HG03439 (cell line): ENCODE measurements at regions not wholly inside any gene's neighbourhood (a gene's known extent, or its start where the extent isn't known, plus 50 kb on each side); places are given as distances from the start of the nearest gene placed in this dataset.

Source experiments
- ATAC-seq: cut with Tn5 transposase; IDR thresholded peaks from one replicate; pipeline ENCODE4 v1.9.1; 2021; ENCODE audit warnings: mild to moderate bottlenecking, moderate library complexity; ENCODE audit not compliant: unreplicated experiment

DNA sequence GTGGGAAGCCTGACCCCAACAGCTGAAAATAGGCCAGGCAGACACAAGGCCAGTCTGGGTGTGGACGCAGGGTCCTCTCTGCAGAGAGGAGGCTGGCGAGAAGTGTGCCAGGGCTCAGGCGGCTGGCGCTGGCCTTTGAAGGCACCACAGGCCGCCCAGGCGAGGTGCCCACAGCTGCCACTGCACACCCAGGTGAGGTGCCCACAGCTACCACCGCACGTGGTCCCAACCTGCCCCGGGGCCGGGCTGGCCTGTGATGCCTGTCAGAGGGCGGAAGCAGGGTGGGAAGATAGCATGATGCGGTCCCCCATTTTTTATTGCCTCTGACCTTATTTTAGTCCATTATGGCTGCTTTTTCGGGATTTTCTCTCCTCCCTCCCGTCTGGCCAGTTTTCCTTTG is 1303.9 kb downstream of the BRD1 start:
- no peak for ATAC-seq

DNA sequence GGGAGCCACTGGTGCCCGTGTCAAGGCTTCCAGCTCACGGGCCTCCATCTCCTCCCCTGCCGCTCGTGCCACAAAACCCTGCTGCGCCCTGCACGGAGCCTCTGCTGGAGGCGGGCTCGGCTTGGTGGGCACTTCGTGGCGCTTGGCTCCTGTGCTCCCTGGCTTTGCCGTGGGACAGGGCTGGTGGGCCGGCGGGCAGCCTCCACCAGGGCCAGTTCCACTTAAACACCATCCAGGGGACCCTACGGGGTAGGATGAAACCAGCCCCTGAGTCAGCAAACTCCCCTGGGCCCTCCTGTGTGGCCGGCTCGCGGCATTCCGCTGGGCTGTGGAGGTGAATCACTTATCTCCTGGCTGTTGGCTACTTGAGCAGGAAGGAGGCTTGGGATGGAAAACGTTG is 1304.6 kb downstream of the BRD1 start:
- no peak for ATAC-seq

DNA sequence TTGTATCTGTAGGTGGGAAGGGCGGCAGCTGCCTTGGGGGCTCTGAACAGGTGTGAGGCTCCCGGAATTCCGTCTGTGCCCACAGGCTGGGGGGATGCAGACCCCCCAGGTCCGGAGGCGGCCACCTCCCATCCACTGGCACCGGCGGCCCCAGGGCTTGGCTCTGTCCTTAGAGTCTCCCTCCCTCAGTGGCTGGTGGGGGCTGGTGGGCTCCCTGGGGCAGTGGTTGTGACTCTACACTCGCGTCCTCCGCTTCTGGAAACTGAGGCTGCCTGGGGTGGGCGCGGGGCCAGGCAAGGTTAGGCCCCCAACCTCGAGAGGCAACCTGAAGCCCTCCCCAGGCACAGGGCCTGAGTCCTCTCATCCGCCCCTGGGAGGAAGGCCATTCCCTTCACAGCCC is 1305.4 kb downstream of the BRD1 start:
- no peak for ATAC-seq

DNA sequence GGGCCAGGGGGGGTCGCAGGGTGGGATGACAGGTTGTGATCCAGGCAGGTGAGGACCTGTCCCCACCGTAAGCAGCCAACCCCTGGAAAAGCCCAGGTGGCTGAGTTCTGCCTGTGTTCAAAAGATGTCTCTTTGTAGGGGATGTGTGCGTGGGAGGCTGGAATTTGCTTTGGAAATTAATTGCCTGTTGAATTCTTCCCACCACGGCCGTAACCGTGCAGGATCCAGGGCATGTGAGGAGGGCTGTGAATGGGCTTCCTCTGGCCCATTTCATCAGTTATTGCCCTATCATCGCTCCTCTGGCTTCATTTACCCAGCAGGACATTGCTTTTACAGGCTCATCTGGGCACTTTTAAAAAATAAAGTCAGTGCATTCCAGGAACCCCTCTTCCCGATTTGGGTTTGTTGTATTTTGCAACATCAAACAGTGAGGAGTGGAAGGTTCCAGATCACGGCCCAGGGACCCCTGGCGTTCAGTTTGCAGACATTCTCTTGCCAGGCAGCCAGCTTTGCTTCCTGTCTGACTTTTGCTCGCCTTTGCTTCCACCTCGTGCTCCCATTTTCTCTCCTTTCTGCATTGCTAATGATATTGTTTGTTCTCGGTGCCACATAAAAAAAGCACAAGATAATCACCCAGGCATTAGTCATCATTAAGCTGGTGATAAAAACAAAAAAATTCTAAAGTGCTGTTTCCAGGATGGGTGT is 1306.6 kb downstream of the BRD1 start:
- ATAC-seq, result no peak

DNA sequence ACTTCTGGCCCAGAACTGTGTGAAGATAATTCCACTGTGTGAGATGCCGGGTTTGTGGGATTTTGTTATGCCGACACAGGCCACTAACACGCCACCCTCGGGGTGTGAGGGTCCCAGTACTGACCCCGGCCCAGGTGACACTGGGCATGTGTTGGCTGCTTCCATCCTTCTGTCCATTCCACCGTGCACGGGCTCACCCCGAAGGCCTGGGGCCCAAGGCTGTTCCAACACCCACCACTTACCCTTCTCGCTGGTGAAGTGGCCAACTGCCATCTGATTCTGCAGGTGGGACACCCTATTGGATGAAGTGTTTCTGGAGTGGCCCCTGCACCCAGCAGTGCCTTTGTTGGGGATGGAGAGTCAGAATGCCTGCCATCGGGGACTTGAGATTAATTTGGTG is 1307.5 kb downstream of the BRD1 start:
- no peak for ATAC-seq

DNA sequence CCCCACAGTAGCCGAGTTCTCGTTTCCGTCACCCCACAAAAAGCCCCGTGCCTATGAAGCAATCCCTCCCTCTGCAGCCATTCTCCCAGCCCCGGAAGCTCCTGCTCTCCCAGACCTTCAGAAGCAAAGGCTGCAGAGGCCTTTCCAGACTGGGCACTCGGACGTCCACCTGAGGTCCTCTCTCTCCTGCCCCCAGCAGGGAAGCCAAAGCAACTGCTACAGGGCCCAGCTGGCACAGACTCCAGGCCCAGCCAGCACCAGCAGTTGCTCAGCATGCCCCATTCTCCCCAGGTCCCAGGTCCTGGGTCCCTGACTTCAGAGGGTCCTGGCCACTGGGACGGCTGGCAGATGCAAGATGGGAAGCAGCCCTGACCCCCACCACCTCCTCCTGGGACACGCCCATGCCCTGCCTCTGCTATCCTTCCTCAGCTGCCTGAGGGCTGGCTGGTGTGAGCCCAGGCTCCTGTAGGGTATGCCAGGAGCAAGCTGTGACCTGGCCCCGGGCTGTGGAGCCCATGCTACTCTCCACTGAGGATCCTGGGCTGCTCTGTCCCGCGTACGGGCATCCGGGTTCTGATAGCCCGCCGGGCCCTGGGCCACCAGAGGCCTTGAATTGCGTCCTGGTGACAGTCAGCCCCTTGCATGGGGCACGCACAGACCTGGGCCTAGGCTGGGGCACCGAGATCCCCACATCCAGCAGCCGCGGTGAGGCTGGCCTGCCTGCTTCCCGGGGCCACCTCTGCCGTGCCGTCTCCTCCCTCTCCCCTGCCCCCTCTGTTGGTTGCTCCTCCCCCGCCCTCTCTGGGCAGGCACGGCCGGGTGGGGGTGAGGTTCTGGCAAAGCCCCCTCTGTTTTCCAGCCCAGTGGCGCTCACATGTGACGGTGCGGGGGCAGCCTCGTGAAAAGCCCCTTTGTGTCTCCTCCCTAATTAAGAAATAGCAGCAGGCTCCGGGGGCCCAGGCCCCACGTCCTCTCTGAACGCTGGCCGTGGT is 1310.3 kb downstream of the BRD1 start:
- ATAC-seq, result no peak

DNA sequence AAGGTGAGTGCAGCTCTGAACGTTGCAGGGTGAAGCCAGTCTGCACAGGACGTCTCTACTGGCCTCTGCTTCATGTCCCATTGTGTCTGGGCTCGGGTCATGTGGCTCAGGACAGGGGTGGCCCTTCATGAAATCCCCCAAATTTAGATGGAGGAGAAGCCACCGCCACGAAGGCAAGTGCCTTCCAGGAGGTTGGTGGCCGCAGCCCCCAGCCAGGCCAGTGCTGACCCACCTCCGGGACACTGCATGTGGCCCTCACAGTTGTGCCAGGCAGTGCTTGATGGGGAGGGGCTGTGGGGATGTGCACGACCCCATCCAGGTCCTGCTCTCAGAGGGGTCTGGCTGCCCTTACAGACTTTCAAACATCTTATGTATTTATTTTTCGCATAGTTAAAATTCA is 1311.1 kb downstream of the BRD1 start:
- no peak for ATAC-seq

DNA sequence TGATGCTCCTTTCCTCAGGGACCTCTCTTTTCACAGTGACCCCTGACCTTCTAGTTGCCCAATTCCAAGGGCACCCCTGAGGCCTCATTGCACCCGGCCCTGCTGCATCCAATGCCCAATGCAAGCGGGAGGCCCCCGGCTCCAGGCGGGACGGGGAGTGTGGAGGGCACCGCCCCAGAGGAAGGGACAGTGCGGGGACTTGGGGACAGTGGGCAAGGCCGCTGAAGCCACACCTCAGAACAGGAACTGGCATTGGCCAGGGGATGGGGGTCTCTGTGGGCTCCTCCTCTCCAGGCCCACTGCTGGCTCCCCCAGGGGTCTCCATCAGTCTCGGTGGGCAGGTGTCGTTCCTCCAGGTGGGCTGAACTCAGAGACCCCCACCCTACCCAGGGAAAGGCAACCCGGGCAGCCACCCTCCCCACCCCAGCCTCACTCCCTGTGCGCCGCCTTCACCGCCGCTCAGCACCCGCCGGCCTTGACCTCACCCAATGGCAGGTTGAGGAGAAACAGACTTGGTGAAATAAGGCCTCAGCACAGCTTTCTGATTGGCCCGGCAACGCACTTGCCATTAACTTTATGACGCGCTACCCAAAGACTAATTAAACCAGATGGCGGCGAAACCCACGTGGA is 1312.0 kb downstream of the BRD1 start:
- ATAC-seq, result no peak

DNA sequence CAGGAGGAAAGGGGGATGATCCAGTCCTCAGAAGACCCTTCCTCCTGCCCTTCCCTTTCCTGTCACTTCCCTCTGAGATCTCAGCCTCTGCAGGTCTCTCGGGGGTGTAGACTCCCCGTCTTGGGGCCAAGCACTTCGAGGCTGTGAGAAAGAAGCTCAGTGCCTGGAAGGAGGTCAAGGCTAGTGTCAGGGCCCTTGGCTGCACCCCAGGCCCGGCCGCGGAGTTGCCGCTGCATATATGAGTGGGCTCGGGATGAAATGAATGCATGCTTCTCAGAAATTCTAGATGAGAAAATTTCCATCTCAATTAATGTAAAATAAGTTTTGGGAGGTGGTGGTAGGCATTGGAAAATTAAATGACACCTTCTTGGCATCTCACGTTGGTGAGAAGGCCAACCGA is 1313.7 kb downstream of the BRD1 start:
- ATAC-seq, result no peak

DNA sequence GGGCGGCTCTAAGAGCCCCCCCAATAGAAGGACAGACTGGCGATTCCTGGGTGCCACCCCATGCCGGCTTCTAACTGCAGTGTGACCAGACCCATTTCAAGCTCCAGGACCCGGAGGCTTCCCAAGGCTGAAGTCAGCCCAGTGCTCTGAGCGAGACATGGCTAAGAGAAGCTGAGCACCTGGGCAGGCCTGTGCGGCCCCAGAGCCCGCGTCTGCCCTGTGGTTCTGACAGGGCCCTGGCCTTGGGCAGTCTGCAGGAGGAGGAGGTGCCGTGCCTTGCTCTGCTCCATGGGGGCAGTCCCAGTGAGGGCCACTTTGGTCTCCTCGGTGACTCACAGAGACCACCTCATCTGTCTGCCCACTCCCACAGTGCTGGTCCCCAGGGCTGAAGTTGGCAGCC is 1314.2 kb downstream of the BRD1 start:
- no peak for ATAC-seq

DNA sequence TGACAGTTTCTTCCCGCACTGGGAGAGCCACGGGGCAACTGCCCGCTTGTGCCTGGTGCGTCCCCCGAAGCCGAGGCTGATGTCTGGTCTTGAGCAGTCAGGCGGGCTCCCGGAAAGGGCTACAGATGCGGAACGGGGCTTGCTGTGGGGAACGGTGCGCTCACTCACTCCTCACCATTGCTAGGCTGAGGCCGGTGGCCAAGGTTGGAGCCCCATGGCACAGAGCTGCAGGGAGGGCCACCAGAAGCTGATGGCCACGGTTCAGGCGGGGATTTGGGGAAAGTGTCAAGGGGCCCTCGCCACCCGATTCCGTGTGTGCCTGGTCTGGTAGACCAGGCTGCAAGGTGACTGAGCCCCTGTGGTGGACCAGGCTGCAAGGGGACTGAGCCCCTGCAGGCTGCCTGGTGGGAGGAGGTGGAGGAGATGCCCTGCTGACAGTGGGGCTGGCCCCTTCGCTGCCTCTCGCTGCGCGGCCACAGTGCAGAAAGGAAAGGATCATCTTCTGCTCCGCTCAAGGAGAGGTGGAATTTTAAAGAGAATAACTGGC is 1315.8 kb downstream of the BRD1 start:
- ATAC-seq, result no peak

DNA sequence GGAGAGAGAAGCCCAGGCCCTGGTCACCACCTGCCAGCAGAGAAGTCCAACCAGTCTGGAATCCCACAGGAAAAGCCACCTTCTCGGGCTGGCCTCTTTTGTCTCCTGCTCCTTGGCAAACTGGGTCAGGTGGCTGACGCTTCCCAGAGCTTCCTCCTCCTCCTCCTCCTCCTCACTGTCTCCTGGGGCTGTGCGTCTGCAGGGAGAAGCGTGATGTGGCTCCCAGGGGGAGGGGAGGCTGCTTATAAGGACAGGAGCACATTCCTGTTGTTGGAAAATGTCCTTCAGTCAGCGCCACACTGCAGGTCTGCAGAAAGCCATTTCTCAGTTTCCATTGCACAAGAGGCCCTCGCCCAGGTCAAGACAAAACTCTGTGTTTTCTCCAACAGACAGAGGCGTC is 1316.5 kb downstream of the BRD1 start:
- ATAC-seq, result no peak

DNA sequence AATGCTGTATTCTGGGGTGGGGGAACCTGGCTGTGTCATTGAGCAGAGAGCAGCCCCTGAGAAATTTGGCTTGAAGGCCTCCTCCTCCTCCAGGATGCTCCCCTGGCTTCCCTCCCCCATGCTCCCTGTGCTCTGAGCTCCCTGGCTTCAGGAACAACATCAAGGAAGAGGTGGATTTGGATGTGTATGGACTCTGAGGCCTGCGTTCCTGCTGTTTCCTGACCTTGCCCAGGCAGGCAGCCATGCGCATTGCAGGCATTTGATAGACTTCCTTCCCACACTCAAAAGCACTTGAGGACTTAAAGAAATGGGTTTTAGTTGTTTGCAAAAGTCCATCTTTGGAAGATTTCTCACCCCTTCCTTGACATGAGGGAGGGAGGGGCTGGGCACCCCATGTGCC is 1317.1 kb downstream of the BRD1 start:
- no peak for ATAC-seq

DNA sequence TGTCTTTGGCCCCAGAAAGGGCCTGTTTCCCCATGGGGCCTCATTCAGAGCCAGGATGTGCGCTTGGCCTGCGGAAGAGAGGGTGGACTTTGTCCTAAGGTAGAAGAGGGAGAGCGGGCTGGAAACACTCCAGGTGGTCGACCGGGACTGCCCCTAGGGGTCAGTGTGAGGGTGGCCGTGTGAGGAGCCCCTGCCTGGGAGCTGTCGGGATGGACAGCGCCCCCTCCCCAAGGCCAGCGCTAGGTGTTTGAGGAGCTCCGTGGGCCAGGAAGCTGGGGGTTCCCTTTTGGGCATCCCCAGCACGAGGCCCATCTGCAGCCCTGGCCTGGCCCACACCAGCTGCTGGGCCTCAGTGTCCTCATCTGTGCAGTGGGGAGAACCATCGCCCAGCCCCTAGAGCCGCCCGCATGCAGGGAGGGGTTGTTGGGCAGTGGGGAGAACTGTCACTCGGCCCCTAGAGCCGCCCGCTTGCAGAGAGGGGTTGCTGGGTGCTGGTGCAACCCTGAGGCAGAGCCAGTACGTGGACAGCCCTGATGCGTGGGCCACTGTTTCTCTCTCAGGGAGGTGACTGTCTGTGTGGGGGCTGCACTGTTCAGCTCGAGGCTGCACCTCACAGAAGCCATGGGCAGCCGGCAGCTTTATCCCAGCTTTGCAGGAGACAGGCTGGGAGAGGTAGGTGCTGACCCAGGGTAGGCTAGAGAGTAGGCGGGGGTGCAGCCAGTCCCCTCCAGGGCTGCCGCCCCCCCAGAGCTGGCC is 1319.9 kb downstream of the BRD1 start:
- ATAC-seq, result no peak

DNA sequence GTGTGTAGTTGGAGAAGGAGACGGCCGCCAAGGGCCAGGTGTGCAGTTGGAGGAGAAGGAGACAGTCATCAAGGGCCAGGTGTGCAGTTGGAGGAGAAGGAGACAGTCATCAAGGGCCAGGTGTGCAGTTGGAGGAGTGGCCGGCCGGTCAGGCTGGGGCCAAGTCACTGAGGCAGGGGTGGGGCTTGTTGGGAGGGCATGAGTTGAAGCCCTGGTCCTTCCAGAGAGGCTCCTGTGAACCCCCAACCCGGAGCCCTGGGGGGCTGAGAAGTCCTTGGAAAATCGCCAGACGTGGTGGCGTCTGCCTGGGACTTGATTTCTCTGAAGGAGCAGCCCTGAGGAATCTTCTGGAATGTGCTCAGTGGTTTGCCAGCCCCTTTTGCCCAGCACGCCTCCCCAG is 1320.5 kb downstream of the BRD1 start:
- ATAC-seq, result no peak

DNA sequence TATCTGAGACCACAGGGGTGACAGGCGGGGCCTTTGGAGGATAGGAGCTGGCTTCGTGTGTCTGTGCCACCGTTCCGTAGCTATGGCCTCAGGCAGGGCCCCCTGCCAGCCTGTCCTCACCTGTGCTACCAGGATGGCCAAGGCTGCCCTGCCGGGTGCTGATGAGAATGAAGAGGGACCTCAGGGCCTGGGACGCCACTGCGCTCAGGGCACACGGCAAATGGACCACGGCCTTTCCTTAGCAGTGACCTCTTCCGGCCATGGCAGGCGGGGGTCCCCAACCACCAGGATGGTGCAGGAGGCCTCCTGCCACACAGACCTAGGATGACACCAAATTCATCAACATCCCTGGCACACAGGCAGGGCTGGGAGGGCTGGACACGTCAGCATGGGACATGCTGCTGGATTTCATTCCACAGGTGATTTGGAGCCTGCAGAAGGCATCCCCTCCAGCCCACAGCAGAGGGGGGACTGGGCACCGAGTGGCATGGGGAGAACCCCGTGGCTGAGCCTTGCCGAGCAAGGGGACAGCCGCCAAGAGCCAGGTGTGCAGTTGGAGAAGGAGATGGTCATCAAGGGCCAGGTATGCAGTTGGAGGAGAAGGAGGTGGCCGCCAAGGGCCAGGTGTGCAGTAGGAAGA is 1321.0 kb downstream of the BRD1 start:
- ATAC-seq, result no peak

DNA sequence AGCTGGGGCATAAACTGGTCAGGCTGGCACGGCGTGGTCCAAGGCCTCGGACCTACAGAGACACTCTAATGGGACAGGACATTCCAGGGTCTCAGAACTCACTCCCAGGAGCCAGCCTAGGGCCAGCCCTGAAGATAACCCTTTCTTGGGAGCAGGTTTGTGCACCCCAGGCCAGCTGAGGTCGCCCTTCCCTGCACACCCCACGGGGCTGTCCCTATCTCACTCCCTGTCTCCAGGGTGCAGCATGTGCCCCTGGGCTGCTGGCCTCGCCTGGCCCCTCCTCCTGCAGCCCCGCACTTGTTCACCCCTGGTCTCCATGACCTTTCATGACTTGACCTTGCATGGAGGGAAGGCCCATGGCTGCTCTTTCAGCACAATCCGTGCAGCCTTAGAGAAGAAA is 1321.8 kb downstream of the BRD1 start:
- no peak for ATAC-seq

DNA sequence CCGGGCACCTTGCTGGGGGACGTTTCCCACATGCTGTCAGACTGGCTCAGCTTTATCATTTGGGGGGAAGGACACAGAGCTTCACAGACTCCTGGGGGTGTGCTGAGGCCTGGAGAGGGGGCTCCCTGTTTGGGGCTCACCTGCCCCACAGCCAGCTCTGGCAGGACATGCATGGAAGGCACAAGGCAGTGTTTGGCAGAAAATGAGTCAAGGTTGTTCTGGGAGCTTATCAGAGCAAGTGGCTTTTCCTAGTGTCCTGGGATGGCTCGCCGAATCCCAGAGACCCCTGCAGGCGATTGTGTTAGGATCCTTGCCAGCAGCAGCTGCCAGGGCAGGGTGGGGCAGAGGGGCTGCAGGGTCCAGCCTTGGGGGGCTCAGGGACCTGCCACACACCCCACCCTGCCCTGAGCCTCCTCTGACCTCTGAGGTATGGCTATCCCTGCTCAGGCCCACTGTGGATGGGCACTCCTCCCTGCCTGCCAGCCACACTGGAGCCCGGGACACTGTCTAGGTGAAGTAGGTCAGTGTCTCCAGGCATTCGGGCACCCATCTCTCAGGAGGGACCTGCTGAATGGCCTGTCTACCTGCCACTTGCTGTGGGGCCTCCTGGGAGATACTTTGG is 1323.0 kb downstream of the BRD1 start:
- ATAC-seq, result no peak

DNA sequence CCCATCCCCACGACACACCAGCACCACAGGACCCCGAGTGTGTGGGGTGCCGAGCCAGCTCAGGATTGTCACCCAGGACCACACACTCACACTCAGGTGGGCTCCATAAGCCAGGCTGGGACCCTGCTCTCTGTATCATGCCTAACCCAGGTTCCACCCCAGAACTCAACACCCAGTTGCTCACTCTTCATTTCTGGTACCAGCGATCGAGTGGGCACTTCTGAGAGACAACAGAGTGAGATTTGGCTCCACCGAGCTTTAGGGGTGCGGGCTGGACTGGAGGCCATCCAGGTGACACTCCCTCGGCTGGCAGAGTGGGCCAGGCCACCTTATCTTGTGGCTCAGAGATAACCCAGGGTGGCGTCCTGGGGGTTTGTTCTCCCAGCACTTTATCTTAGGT is 1323.8 kb downstream of the BRD1 start:
- no peak for ATAC-seq
